Erythroblast (primary cell): ENCODE measurements at regions not wholly inside any gene's neighbourhood (a gene's known extent, or its start where the extent isn't known, plus 50 kb on each side); places are given as distances from the start of the nearest gene placed in this dataset.

ENCODE experiments used
- GATA1 ChIP-seq: IDR thresholded peaks from 2 replicates; pipeline ENCODE4 v1.6.1; 2011; ENCODE audit warnings: low read depth, mild to moderate bottlenecking, control low read depth, low read length, moderate library complexity
- POLR2A ChIP-seq: IDR thresholded peaks from 2 replicates; pipeline ENCODE4 v1.6.1; 2011; ENCODE audit warnings: mild to moderate bottlenecking, low read length

- TF ChIP-seq POLR2A (no peak), GATA1 (no peak)
Measured at GRCh38 chr4:161256716-161257115, 907.1 kb downstream of the FSTL5 start.
